ENCODE measurements at regions not wholly inside any gene's neighbourhood (a gene's known extent, or its start where the extent isn't known, plus 50 kb on each side); places are given as distances from the start of the nearest gene placed in this dataset.

DNA sequence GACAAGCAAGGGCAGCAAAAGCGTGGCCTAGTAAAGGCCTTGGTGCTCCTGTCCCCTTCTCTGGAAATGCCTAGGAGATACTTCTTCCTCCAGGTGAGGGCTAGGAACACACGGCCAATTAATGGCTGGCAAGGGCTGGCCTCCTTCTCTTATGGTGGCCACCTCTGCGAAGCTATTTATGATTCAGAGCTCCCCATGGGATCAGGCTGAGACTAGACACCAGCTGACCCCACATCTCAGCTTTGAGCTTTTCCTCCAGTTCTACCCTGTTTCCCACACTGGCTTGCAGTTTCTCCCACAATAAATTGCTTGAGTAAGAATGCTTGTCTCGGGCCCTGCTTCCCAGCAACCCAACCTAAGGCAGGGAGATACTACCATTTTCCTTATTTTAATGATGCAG is 53.7 kb downstream of the CAMK2N1 start:
- in situ Hi-C loops (cut with HindIII; ENCODE audit: low sequenced_read_pairs), result no loop called here
- no peak overlapping the region for H3K4me3 ChIP-seq (ENCODE audit: low read depth, low read length)
- DNase-seq (ENCODE audit: low read depth, low spot score), result no peak
- TF ChIP-seq, protein P1, sequence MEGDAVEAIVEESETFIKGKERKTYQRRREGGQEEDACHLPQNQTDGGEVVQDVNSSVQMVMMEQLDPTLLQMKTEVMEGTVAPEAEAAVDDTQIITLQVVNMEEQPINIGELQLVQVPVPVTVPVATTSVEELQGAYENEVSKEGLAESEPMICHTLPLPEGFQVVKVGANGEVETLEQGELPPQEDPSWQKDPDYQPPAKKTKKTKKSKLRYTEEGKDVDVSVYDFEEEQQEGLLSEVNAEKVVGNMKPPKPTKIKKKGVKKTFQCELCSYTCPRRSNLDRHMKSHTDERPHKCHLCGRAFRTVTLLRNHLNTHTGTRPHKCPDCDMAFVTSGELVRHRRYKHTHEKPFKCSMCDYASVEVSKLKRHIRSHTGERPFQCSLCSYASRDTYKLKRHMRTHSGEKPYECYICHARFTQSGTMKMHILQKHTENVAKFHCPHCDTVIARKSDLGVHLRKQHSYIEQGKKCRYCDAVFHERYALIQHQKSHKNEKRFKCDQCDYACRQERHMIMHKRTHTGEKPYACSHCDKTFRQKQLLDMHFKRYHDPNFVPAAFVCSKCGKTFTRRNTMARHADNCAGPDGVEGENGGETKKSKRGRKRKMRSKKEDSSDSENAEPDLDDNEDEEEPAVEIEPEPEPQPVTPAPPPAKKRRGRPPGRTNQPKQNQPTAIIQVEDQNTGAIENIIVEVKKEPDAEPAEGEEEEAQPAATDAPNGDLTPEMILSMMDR (IDR thresholded peaks at IDR 0.05; ENCODE audit: low read depth, low read length), result no peak

DNA sequence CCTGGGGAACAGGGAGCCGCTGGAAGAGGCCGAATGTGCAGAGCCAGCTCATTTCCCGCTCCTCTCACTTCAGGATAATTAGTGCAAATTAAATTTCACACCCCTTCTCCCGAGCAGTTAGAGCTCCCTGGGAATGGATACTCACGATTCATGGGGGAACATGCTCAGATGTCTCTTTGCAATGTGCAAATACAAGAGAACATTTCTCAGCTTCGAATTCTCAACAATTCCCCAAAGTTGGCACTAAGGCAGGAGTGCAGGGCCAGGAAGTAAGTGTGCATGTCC is 54.9 kb downstream of the CAMK2N1 start:
- DNase-seq (ENCODE audit: low read depth, low spot score), result no peak
- TF ChIP-seq, protein P1 (IDR thresholded peaks at IDR 0.05; ENCODE audit: low read depth, low read length), result no peak
- H3K4me3 ChIP-seq (ENCODE audit: low read depth, low read length), result no peak overlapping the region
- in situ Hi-C loops (cut with HindIII; ENCODE audit: low sequenced_read_pairs), result no loop called here

DNA sequence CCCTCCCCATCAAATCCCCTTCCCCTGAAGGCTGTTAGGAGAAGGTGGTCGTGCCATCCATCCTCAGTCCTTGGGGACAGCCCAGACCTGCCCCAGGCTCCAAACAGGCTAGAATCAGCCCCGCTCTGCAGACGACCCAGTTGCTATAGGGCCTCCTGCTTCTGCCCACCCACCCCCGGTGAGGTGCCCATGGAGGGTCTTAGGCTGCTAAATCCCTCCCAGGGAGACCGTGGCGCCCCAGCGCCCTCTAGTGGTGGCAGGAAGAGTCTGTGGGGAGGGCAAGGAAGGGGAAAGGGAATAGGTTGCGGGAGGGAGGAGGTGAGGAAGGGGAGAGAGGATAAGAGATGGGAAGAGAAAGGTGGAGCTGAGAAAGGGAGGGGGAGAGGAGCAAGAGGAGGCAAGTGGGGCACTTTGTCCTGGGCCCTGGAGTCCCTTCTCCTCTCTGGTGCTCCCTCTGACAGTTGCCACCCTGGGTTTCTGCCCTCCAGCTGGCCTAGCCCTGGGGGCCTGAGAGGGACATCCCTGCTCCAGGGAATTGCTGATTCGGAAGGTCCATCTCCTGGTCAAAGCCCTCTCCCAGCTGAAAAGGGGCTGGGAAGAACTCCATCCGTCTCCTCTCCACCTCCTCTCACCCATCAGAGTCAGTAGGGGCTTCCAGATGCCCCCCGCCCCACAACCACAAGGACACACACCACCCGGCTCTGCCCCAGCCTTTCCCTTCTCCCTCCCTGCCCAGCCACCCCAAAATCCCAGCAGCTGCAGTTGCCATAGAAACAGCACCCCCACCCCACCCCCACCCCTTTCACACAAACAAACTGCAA is 55.4 kb downstream of the CAMK2N1 start:
- DNase-seq (ENCODE audit: low read depth, low spot score), result no peak
- in situ Hi-C loops (cut with HindIII; ENCODE audit: low sequenced_read_pairs), result no loop called here
- H3K4me3 ChIP-seq (ENCODE audit: low read depth, low read length), result no peak overlapping the region
- TF ChIP-seq, protein P1 (IDR thresholded peaks at IDR 0.05; ENCODE audit: low read depth, low read length), result peak; percentile 91

DNA sequence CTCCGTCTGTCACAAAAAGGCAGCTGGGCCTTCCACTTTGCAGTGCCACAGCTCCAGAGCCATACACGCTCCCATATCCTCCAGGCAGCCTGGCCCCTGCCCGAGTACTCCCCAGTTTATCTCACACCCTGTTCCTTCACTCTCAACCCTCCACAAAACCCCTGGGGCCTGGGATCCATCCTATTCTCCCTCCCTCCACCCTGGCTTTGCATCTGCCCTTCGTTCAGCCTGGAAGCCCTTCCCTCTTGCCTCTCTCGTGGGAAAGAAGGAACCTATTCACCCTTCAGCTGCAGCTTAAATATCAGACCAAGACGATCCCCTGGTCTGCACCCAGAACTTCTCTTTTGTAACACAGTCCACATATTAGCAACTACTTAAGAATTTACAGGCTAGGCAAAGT is 56.7 kb downstream of the CAMK2N1 start:
- DNase-seq (ENCODE audit: low read depth, low spot score), result no peak
- no peak overlapping the region for H3K4me3 ChIP-seq (ENCODE audit: low read depth, low read length)
- TF ChIP-seq, protein P1 (IDR thresholded peaks at IDR 0.05; ENCODE audit: low read depth, low read length), result no peak
- in situ Hi-C loops (cut with HindIII; ENCODE audit: low sequenced_read_pairs), result no loop called here

DNA sequence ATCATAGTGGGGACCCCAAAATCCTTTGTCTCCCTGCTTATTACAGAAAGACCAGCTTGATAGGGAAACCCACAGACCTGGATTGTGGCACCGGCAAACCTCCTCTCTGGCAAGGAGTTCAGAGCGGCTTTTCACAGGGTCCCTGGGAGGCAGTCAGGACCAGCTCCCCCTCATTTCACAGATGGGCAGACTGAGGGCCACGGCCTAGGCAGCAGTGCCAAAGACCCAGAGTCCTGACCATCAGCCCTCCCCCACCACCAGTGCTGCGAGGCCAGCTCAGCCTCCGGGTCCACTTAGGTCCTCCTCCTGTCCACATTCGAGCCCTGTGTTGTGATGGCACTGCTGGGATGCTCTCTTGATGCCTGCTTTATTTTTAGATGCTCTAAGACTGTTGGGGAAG is 57.2 kb downstream of the CAMK2N1 start:
- in situ Hi-C loops (cut with HindIII; ENCODE audit: low sequenced_read_pairs), result no loop called here
- DNase-seq (ENCODE audit: low read depth, low spot score), result no peak

DNA sequence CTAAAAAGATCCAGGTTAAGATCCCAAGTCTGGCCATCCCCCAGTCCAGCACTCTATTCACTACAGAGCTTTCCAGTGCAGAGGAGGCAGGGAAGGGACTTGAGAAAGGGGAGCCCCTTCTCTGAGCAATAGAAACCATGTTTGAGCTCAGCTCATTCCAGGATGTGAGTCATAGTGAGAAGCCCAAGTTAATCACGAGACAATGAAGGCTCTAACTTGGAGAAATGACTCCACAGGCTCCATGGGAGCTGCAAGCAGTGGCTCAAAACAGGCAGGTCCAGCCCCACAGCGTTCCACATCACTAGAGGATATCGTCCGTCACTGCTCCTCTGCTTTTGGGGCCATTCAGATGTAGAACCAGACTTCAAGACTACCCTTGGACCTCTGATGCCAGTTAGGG is 59.1 kb downstream of the CAMK2N1 start:
- DNase-seq (ENCODE audit: low read depth, low spot score), result peak; percentile 89

More for the DNA sequence above, 57.2 kb downstream of the CAMK2N1 start:
- TF ChIP-seq, protein P1 (IDR thresholded peaks at IDR 0.05; ENCODE audit: low read depth, low read length), result no peak
- H3K4me3 ChIP-seq (ENCODE audit: low read depth, low read length), result no peak overlapping the region

More for the DNA sequence above, 59.1 kb downstream of the CAMK2N1 start:
- TF ChIP-seq, protein P1 (IDR thresholded peaks at IDR 0.05; ENCODE audit: low read depth, low read length), result no peak
- H3K4me3 ChIP-seq (ENCODE audit: low read depth, low read length), result no peak overlapping the region
- in situ Hi-C loops (cut with HindIII; ENCODE audit: low sequenced_read_pairs), result no loop called here
